ENCODE measurements at regions not wholly inside any gene's neighbourhood (a gene's known extent, or its start where the extent isn't known, plus 50 kb on each side); places are given as distances from the start of the nearest gene placed in this dataset.

DNA sequence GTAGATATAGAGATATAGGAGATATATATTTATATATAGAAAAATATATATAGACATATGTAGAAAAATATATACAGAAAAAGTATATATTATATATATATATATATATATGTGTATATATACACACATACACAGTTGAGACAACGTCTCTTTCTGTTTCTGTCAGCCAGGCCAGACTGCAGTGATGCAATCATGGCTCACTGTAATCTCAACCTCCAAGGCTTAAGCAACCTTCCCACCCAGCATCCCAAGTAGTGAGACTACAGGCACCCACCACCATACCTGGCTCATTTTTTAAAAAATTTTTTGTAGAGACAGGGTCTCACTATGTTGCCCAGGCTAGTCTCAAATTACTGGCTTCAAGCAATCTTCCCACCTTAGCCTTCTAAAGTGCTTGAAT is 426.3 kb downstream of the GPM6A start:
- TF ChIP-seq, protein P1, sequence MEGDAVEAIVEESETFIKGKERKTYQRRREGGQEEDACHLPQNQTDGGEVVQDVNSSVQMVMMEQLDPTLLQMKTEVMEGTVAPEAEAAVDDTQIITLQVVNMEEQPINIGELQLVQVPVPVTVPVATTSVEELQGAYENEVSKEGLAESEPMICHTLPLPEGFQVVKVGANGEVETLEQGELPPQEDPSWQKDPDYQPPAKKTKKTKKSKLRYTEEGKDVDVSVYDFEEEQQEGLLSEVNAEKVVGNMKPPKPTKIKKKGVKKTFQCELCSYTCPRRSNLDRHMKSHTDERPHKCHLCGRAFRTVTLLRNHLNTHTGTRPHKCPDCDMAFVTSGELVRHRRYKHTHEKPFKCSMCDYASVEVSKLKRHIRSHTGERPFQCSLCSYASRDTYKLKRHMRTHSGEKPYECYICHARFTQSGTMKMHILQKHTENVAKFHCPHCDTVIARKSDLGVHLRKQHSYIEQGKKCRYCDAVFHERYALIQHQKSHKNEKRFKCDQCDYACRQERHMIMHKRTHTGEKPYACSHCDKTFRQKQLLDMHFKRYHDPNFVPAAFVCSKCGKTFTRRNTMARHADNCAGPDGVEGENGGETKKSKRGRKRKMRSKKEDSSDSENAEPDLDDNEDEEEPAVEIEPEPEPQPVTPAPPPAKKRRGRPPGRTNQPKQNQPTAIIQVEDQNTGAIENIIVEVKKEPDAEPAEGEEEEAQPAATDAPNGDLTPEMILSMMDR (IDR thresholded peaks at IDR 0.05), result no peak
- TF ChIP-seq POLR2A (IDR thresholded peaks at IDR 0.05), result no peak
